MM.1S (cell line): ENCODE measurements at regions not wholly inside any gene's neighbourhood (a gene's known extent, or its start where the extent isn't known, plus 50 kb on each side); places are given as distances from the start of the nearest gene placed in this dataset.

Experiments
- DNase-seq: peaks from one replicate; pipeline ENCODE4 v3.0.0-alpha.2; 2015
- H2AFZ ChIP-seq: fragments of 300-600 bp; sonication (generic); 2 replicates; pipeline ENCODE4 v1.6.0; 2016; ENCODE audit warnings: antibody characterized with exemption, low read length
- H3F3A ChIP-seq: fragments of 300-600 bp; sonication (generic); 2 replicates; pipeline ENCODE4 v1.6.1; 2016; ENCODE audit warnings: mild to moderate bottlenecking, antibody characterized with exemption, low read length, moderate library complexity, mixed read lengths; ENCODE audit not compliant: insufficient read depth
- H3K27ac ChIP-seq: fragments of 300-600 bp; sonication (generic); 2 replicates; pipeline ENCODE4 v1.5.1; 2016; ENCODE audit warnings: mild to moderate bottlenecking, low read length
- H3K27me3 ChIP-seq: fragments of 300-600 bp; sonication (generic); replicated peaks from 2 replicates; pipeline ENCODE4 v1.6.0; 2016; ENCODE audit warnings: low read length; ENCODE audit not compliant: insufficient read depth
- H3K36me3 ChIP-seq: fragments of 300-600 bp; sonication (generic); replicated peaks from 2 replicates; pipeline ENCODE4 v1.6.1; 2016; ENCODE audit warnings: mild to moderate bottlenecking, low read length, mixed read lengths; ENCODE audit not compliant: insufficient read depth
- H3K4me1 ChIP-seq: fragments of 300-600 bp; sonication (generic); 2 replicates; pipeline ENCODE4 v1.6.1; 2016; ENCODE audit warnings: low read length, mixed read lengths
- H3K4me2 ChIP-seq: fragments of 300-600 bp; sonication (generic); 2 replicates; pipeline ENCODE4 v1.6.0; 2016; ENCODE audit warnings: low read depth, low read length
- H3K4me3 ChIP-seq: fragments of 300-600 bp; sonication (generic); 2 replicates; pipeline ENCODE4 v1.5.1; 2016; ENCODE audit warnings: low read length, mixed read lengths
- H3K79me2 ChIP-seq: fragments of 300-600 bp; sonication (generic); 2 replicates; pipeline ENCODE4 v1.6.1; 2016; ENCODE audit warnings: mixed run types, low read length, mixed read lengths
- H3K9ac ChIP-seq: fragments of 300-600 bp; sonication (generic); 2 replicates; pipeline ENCODE4 v1.6.1; 2016; ENCODE audit warnings: low read length, mixed read lengths
- H3K9me2 ChIP-seq: fragments of 300-600 bp; sonication (generic); replicated peaks from 2 replicates; pipeline ENCODE4 v1.6.1; 2016; ENCODE audit warnings: mild to moderate bottlenecking, low read length, mixed read lengths; ENCODE audit not compliant: insufficient read depth
- H3K9me3 ChIP-seq: fragments of 300-600 bp; sonication (generic); replicated peaks from 2 replicates; pipeline ENCODE4 v1.6.1; 2016; ENCODE audit warnings: mild to moderate bottlenecking, low read length, mixed read lengths; ENCODE audit not compliant: insufficient read depth
- H4K20me1 ChIP-seq: fragments of 300-600 bp; sonication (generic); 2 replicates; pipeline ENCODE4 v1.6.1; 2016; ENCODE audit warnings: mild to moderate bottlenecking, low read length, moderate library complexity, mixed read lengths; ENCODE audit not compliant: insufficient read depth
- EZH2 ChIP-seq: fragments of 300-600 bp; sonication (generic); optimal IDR thresholded peaks from 2 replicates; pipeline ENCODE3; 2017; ENCODE audit warnings: low read depth, mild to moderate bottlenecking, antibody characterized with exemption, low read length, mixed read lengths
- EZH2phosphoT487 ChIP-seq: fragments of 300-600 bp; sonication (generic); IDR thresholded peaks from 2 replicates; pipeline ENCODE4 v1.6.1; 2018; ENCODE audit warnings: antibody characterized with exemption, low read length
- TF ChIP-seq, protein P1 (sequence below): fragments of 300-600 bp; sonication (generic); IDR thresholded peaks from 2 replicates; pipeline ENCODE4 v1.5.1; 2016; ENCODE audit warnings: antibody characterized with exemption, low read length, mixed read lengths

DNA sequence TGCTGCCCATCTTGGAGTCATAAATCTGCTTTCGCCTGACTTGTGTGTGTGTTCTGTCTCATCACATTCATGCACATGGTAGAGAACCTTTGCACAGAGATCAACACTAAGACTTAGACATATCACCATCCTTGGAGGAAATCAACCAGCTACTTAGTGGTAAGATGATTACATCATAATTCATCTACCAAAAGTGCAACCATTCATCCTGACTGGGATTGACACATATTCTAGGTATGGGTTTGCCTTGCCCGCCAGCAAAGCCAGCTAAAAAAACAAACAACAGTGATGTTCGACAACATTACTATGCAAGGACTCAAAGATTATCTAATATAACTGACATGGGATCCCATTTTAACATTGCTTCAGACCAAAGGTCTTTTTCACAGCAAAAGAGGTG is 228.7 kb downstream of the NUAK1 start:
- Histone ChIP-seq H3K27me3 (no peaks in the 10 kb centered on the region), H3K4me3 (no peak overlapping the region), H3K36me3 (no peaks in the 10 kb centered on the region), H3K4me2 (no peak overlapping the region), H3K9me2 (no peaks in the 10 kb centered on the region), H2AFZ (no peak overlapping the region), H3K4me1 (no peaks in the 10 kb centered on the region), H3K79me2 (no peaks in the 10 kb centered on the region), H3K9me3 (no peaks in the 10 kb centered on the region), H4K20me1 (no peaks in the 10 kb centered on the region), H3K27ac (no peak overlapping the region), H3K9ac (no peak overlapping the region), H3F3A (no peaks in the 10 kb centered on the region)
- DNase-seq, result no peak
- no peak for TF ChIP-seq EZH2
- TF ChIP-seq, protein P1, sequence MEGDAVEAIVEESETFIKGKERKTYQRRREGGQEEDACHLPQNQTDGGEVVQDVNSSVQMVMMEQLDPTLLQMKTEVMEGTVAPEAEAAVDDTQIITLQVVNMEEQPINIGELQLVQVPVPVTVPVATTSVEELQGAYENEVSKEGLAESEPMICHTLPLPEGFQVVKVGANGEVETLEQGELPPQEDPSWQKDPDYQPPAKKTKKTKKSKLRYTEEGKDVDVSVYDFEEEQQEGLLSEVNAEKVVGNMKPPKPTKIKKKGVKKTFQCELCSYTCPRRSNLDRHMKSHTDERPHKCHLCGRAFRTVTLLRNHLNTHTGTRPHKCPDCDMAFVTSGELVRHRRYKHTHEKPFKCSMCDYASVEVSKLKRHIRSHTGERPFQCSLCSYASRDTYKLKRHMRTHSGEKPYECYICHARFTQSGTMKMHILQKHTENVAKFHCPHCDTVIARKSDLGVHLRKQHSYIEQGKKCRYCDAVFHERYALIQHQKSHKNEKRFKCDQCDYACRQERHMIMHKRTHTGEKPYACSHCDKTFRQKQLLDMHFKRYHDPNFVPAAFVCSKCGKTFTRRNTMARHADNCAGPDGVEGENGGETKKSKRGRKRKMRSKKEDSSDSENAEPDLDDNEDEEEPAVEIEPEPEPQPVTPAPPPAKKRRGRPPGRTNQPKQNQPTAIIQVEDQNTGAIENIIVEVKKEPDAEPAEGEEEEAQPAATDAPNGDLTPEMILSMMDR, result no peak
- TF ChIP-seq EZH2phosphoT487, result no peak

- Histone ChIP-seq H3F3A (no peaks in the 10 kb centered on the region), H3K9ac (no peak overlapping the region), H3K27me3 (no peaks in the 10 kb centered on the region), H2AFZ (no peak overlapping the region), H3K9me3 (no peaks in the 10 kb centered on the region), H4K20me1 (no peaks in the 10 kb centered on the region), H3K4me2 (no peak overlapping the region), H3K36me3 (no peaks in the 10 kb centered on the region), H3K4me3 (no peak overlapping the region), H3K9me2 (no peaks in the 10 kb centered on the region), H3K27ac (no peak overlapping the region), H3K79me2 (no peaks in the 10 kb centered on the region), H3K4me1 (no peaks in the 10 kb centered on the region)
- DNase-seq, result no peak
- TF ChIP-seq EZH2phosphoT487, result no peak
- TF ChIP-seq, protein P1, result no peak
- TF ChIP-seq EZH2, result no peak
Observed at GRCh38 chr12:105911966-105912365, 226.8 kb downstream of the NUAK1 start.

DNA sequence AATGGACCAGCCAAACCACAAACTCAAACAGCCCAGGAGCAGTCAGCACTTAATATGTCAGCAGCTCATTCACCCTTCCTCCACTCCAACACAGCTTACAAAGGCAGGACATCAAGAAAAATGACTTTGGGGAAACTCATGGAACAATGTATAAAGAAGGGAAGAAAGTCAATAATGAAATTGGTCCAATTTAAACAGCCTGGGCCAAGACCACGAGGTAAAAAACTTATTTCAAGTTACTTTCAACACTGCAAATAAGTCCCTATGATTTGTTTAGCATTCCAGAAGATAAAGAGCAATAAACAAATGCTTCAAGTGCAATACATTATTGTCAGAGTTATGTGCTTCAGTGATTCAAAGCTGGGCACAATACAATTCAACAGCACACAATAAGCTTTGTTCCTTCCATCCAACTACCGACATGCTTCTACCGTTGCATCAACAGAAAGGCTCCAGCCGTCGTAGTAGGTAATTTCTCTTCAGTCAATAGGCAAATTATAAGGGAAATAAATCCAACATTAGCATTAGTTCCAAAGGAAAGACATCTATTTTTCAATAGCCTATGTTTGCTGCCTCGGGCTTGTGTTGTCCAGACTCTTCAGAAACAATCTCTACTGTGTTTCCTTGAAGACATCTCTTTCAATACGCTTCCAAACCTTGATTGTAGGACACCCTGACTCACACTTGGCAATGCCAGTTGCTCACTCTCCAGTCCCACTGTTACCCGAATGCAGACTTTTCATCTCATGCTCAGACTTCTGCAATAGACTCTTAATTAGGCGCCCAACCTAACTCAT is 225.7 kb downstream of the NUAK1 start:
- H4K20me1 ChIP-seq, result no peaks in the 10 kb centered on the region

More for the DNA sequence above, 225.7 kb downstream of the NUAK1 start:
- Histone ChIP-seq H3K4me2 (no peak overlapping the region), H3K27me3 (no peaks in the 10 kb centered on the region), H3K9me2 (no peaks in the 10 kb centered on the region), H3K79me2 (no peaks in the 10 kb centered on the region), H3K9me3 (no peaks in the 10 kb centered on the region), H3K36me3 (no peaks in the 10 kb centered on the region), H3K9ac (no peak overlapping the region), H2AFZ (no peak overlapping the region), H3K27ac (no peak overlapping the region), H3F3A (no peaks in the 10 kb centered on the region), H3K4me1 (no peaks in the 10 kb centered on the region), H3K4me3 (no peak overlapping the region)
- TF ChIP-seq EZH2 (no peak), EZH2phosphoT487 (no peak)
- TF ChIP-seq, protein P1, result no peak
- DNase-seq, result no peak
